HEK293 (cell line): ENCODE measurements at regions not wholly inside any gene's neighbourhood (a gene's known extent, or its start where the extent isn't known, plus 50 kb on each side); places are given as distances from the start of the nearest gene placed in this dataset.

Source experiments
- YY1 ChIP-seq: fragments of 450-650 bp; formaldehyde crosslinking; IDR thresholded peaks from 2 replicates; pipeline ENCODE4 v1.5.1; 2018; ENCODE audit warnings: missing biosample characterization, missing genetic modification characterization
- ZIC2 ChIP-seq: fragments of 450-650 bp; formaldehyde crosslinking; IDR thresholded peaks from 2 replicates; pipeline ENCODE4 v1.5.1; 2016; ENCODE audit warnings: missing biosample characterization, missing genetic modification characterization
- ZNF169 ChIP-seq: fragments of 450-650 bp; formaldehyde crosslinking; IDR thresholded peaks from 2 replicates; pipeline ENCODE4 v1.5.1; 2016; ENCODE audit warnings: missing biosample characterization, missing genetic modification characterization
- ZNF473 ChIP-seq: fragments of 450-650 bp; formaldehyde crosslinking; IDR thresholded peaks from 2 replicates; pipeline ENCODE4 v1.5.1; 2017; ENCODE audit warnings: missing biosample characterization, missing genetic modification characterization
- ZNF830 ChIP-seq: fragments of 450-650 bp; IDR thresholded peaks from 2 replicates; pipeline ENCODE4 v1.5.0; 2018; ENCODE audit warnings: missing biosample characterization, missing genetic modification characterization, low read depth, mild to moderate bottlenecking, moderate library complexity
- TF ChIP-seq, protein P1 (sequence below): fragments of 450-650 bp; formaldehyde crosslinking; IDR thresholded peaks from 2 replicates; pipeline ENCODE4 v1.5.1; 2016; ENCODE audit warnings: missing biosample characterization, missing genetic modification characterization
- TF ChIP-seq, protein P2 (sequence below): fragments of 450-650 bp; formaldehyde crosslinking; IDR thresholded peaks from 2 replicates; pipeline ENCODE4 v1.5.1; 2016; ENCODE audit warnings: missing biosample characterization, missing genetic modification characterization, low read depth

DNA sequence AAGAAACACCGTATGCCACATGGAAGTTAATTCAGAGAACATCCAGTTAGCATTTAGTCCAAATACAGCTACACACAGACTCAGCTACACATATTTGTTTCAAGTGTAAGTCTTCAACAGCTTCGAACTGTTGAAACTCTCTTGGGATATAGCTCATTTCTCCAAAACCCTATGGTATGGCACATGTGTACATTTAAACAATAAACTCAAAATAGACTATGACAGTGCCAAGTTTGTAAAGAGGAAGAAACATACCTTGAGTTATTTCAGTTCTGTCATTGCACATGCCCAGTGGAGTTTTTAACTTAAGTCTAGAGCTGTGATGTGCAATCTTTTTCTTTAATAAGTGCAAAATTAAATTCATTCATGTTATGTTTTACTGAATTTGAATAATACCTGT is 155.1 kb upstream of the RAI14 start:
- no peak for TF ChIP-seq YY1 (tag by site-specific recombination)
- TF ChIP-seq, protein P1, sequence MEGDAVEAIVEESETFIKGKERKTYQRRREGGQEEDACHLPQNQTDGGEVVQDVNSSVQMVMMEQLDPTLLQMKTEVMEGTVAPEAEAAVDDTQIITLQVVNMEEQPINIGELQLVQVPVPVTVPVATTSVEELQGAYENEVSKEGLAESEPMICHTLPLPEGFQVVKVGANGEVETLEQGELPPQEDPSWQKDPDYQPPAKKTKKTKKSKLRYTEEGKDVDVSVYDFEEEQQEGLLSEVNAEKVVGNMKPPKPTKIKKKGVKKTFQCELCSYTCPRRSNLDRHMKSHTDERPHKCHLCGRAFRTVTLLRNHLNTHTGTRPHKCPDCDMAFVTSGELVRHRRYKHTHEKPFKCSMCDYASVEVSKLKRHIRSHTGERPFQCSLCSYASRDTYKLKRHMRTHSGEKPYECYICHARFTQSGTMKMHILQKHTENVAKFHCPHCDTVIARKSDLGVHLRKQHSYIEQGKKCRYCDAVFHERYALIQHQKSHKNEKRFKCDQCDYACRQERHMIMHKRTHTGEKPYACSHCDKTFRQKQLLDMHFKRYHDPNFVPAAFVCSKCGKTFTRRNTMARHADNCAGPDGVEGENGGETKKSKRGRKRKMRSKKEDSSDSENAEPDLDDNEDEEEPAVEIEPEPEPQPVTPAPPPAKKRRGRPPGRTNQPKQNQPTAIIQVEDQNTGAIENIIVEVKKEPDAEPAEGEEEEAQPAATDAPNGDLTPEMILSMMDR (tag by site-specific recombination) = no peak
- TF ChIP-seq ZNF830 (tag by site-specific recombination) = no peak
- TF ChIP-seq ZNF169 (tag by site-specific recombination) = no peak
- TF ChIP-seq ZIC2 = no peak
- TF ChIP-seq, protein P2, sequence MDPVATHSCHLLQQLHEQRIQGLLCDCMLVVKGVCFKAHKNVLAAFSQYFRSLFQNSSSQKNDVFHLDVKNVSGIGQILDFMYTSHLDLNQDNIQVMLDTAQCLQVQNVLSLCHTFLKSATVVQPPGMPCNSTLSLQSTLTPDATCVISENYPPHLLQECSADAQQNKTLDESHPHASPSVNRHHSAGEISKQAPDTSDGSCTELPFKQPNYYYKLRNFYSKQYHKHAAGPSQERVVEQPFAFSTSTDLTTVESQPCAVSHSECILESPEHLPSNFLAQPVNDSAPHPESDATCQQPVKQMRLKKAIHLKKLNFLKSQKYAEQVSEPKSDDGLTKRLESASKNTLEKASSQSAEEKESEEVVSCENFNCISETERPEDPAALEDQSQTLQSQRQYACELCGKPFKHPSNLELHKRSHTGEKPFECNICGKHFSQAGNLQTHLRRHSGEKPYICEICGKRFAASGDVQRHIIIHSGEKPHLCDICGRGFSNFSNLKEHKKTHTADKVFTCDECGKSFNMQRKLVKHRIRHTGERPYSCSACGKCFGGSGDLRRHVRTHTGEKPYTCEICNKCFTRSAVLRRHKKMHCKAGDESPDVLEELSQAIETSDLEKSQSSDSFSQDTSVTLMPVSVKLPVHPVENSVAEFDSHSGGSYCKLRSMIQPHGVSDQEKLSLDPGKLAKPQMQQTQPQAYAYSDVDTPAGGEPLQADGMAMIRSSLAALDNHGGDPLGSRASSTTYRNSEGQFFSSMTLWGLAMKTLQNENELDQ (tag by site-specific recombination) = no peak
- TF ChIP-seq ZNF473 (tag by site-specific recombination) = no peak
